PC-3 (cell line): ENCODE measurements at regions not wholly inside any gene's neighbourhood (a gene's known extent, or its start where the extent isn't known, plus 50 kb on each side); places are given as distances from the start of the nearest gene placed in this dataset.

Experiments
- ATAC-seq: fragments of 200-7000 bp; cut with Tn5 transposase; 2 replicates; pipeline ENCODE4 v1.9.1; 2020; ENCODE audit warnings: mild to moderate bottlenecking, moderate library complexity
- BruUV-seq: library from RNA; stranded (reverse); fragments of 400-500 nt; replicated peaks from 2 replicates; lab custom pipeline; 2021; lab: Mats Ljungman, UMichigan
- CTCF ChIA-PET: fragments of 300-600 bp; sonication (Branson Sonifier 250); formaldehyde crosslinking; loops from one replicate; lab custom pipeline; 2022; ENCODE audit warnings: antibody characterized with exemption; lab: Charles Lee
- POLR2A ChIA-PET: fragments of 300-600 bp; sonication (Branson Sonifier 250); formaldehyde crosslinking; loops from one replicate; lab custom pipeline; 2022; ENCODE audit warnings: antibody characterized with exemption; ENCODE audit not compliant: unreplicated experiment; lab: Charles Lee
- DNase-seq: peaks from one replicate; pipeline ENCODE4 v3.0.0-alpha.2; 2015
- H2AFZ ChIP-seq: fragments of 300-600 bp; sonication (generic); 2 replicates; pipeline ENCODE4 v1.6.0; 2016; ENCODE audit warnings: antibody characterized with exemption, low read length
- H3F3A ChIP-seq: fragments of 300-600 bp; sonication (generic); one replicate; pipeline ENCODE4 v1.6.0; 2017; ENCODE audit warnings: antibody characterized with exemption, low read length, control low read depth, mild to moderate bottlenecking; ENCODE audit not compliant: unreplicated experiment
- H3K27ac ChIP-seq: fragments of 300-600 bp; sonication (generic); 2 replicates; pipeline ENCODE4 v1.5.1; 2016; ENCODE audit warnings: mild to moderate bottlenecking, low read length
- H3K27me3 ChIP-seq: fragments of 300-600 bp; sonication (generic); 2 replicates; pipeline ENCODE4 v1.6.1; 2016; ENCODE audit warnings: low read length, mixed read lengths
- H3K36me3 ChIP-seq: fragments of 300-600 bp; sonication (generic); 2 replicates; pipeline ENCODE4 v1.6.1; 2016; ENCODE audit warnings: low read depth, mixed run types, low read length, mixed read lengths
- H3K4me1 ChIP-seq: fragments of 300-600 bp; sonication (generic); 2 replicates; pipeline ENCODE4 v1.5.1; 2016; ENCODE audit warnings: low read length; ENCODE audit not compliant: insufficient read depth
- H3K4me2 ChIP-seq: fragments of 300-600 bp; sonication (generic); 2 replicates; pipeline ENCODE4 v1.6.0; 2016; ENCODE audit warnings: low read length
- H3K4me3 ChIP-seq: fragments of 300-600 bp; sonication (generic); 2 replicates; pipeline ENCODE4 v1.5.1; 2016; ENCODE audit warnings: mild to moderate bottlenecking, low read length, mixed read lengths
- H3K79me2 ChIP-seq: fragments of 300-600 bp; sonication (generic); 2 replicates; pipeline ENCODE4 v1.6.1; 2017; ENCODE audit warnings: low read length, mixed read lengths
- H3K9ac ChIP-seq: fragments of 300-600 bp; sonication (generic); 2 replicates; pipeline ENCODE4 v1.6.0; 2016; ENCODE audit warnings: mild to moderate bottlenecking, low read length
- H3K9me2 ChIP-seq: fragments of 300-600 bp; sonication (generic); replicated peaks from 2 replicates; pipeline ENCODE4 v1.6.1; 2016; ENCODE audit warnings: mixed run types, low read length, mixed read lengths
- H3K9me3 ChIP-seq: fragments of 300-600 bp; sonication (generic); 2 replicates; pipeline ENCODE4 v1.6.1; 2016; ENCODE audit warnings: low read length, mixed read lengths
- H4K20me1 ChIP-seq: fragments of 300-600 bp; sonication (generic); 2 replicates; pipeline ENCODE4 v1.6.1; 2016; ENCODE audit warnings: low read length, mixed read lengths
- EZH2 ChIP-seq: fragments of 300-600 bp; sonication (generic); IDR thresholded peaks from one replicate; pipeline ENCODE4 v1.6.1; 2017; ENCODE audit warnings: antibody characterized with exemption, mild to moderate bottlenecking, low read length; ENCODE audit not compliant: unreplicated experiment
- EZH2phosphoT487 ChIP-seq: fragments of 300-600 bp; sonication (generic); IDR thresholded peaks from 2 replicates; pipeline ENCODE4 v1.6.1; 2018; ENCODE audit warnings: mild to moderate bottlenecking, antibody characterized with exemption, low read length, borderline replicate concordance
- intact Hi-C: fragments of 100-400 bp; cut with micrococcal nuclease; formaldehyde crosslinking; loops from 2 replicates; pipeline ENCODE4 v1.9.0; 2023
- TF ChIP-seq, protein P1 (sequence below): fragments of 300-600 bp; sonication (generic); conservative IDR thresholded peaks from 2 replicates; pipeline ENCODE4 v1.5.1; 2017; ENCODE audit warnings: antibody characterized with exemption, low read depth, mild to moderate bottlenecking, low read length

DNA sequence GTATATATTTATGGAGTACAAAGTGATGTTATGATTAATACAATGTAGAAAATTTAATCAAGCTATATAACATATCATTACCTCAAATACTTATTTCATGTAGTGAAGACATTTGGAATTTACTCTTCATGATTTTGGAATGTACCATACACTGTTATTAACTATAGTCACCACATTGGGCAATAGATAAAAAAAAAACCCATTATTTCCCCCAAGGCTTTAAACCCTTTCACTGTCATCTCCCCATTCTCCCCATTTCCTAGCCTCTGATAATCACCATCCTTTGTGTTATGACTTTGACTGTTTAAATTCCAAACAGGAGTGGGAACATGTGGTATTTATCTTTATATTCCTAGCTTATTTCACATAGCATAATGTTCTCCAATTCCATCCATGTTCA, 2189.1 kb upstream of the AGA start:
- POLR2A ChIA-PET = no interaction called here
- intact Hi-C loops = no loop called here

DNA sequence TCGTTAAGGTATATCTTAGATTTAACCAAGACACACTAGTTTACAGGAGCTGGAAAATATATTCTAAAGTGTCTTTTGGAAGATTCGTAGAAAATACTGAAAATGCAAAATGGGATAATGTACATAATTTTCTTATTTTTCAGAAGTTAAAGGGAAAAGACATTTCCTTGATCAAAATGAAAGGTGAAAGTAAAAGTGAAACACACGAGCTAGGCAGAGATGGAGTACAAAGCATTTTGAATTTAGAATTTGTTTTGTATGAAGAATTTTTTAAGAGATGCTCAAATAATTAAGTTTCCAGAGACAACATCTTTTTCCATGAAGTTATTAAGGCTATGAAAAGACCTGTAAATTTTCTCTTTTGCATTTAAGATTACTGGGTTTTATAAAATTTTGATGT, 2192.6 kb upstream of the AGA start:
- H3K4me3 ChIP-seq = no peak overlapping the region
- no peaks in the 10 kb centered on the region for H3K79me2 ChIP-seq
- BruUV-seq = no TSS peak
- H4K20me1 ChIP-seq = no peaks in the 10 kb centered on the region
- ATAC-seq (no peak), DNase-seq (no peak)
- H3K9me3 ChIP-seq = no peaks in the 10 kb centered on the region
- no peak overlapping the region for H3K27ac ChIP-seq
- H3F3A ChIP-seq = no peaks in the 10 kb centered on the region
- ChIA-PET CTCF (no interaction called here), POLR2A (no interaction called here)
- H3K9ac ChIP-seq = no peak overlapping the region
- no peaks in the 10 kb centered on the region for H3K27me3 ChIP-seq
- H3K4me2 ChIP-seq = 0 out of 2 replicates have a peak overlapping the region, but pooled peaks have one; percentile 14
- no peak overlapping the region for H2AFZ ChIP-seq
- H3K36me3 ChIP-seq = no peaks in the 10 kb centered on the region
- H3K4me1 ChIP-seq = no peaks in the 10 kb centered on the region
- TF ChIP-seq EZH2 = no peak
- TF ChIP-seq EZH2phosphoT487 = no peak
- TF ChIP-seq, protein P1, sequence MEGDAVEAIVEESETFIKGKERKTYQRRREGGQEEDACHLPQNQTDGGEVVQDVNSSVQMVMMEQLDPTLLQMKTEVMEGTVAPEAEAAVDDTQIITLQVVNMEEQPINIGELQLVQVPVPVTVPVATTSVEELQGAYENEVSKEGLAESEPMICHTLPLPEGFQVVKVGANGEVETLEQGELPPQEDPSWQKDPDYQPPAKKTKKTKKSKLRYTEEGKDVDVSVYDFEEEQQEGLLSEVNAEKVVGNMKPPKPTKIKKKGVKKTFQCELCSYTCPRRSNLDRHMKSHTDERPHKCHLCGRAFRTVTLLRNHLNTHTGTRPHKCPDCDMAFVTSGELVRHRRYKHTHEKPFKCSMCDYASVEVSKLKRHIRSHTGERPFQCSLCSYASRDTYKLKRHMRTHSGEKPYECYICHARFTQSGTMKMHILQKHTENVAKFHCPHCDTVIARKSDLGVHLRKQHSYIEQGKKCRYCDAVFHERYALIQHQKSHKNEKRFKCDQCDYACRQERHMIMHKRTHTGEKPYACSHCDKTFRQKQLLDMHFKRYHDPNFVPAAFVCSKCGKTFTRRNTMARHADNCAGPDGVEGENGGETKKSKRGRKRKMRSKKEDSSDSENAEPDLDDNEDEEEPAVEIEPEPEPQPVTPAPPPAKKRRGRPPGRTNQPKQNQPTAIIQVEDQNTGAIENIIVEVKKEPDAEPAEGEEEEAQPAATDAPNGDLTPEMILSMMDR = no peak
- H3K9me2 ChIP-seq = no peaks in the 10 kb centered on the region
- intact Hi-C loops = no loop called here

More for the DNA sequence above, 2189.1 kb upstream of the AGA start:
- TF ChIP-seq, protein P1 = no peak
- no peak for TF ChIP-seq EZH2phosphoT487
- no peak for TF ChIP-seq EZH2
- H2AFZ ChIP-seq = no peak overlapping the region
- no peaks in the 10 kb centered on the region for H3K9me2 ChIP-seq
- H3K4me3 ChIP-seq = no peak overlapping the region
- no peak overlapping the region for H3K9ac ChIP-seq
- ATAC-seq = no peak
- H4K20me1 ChIP-seq = no peaks in the 10 kb centered on the region
- H3K36me3 ChIP-seq = no peaks in the 10 kb centered on the region
- no peaks in the 10 kb centered on the region for H3K27me3 ChIP-seq
- no peaks in the 10 kb centered on the region for H3F3A ChIP-seq
- H3K9me3 ChIP-seq = no peaks in the 10 kb centered on the region
- H3K27ac ChIP-seq = no peak overlapping the region
- BruUV-seq = no TSS peak
- H3K4me2 ChIP-seq = no peak overlapping the region
- no peaks in the 10 kb centered on the region for H3K79me2 ChIP-seq
- DNase-seq = no peak
- H3K4me1 ChIP-seq = no peaks in the 10 kb centered on the region
- CTCF ChIA-PET = no interaction called here

DNA sequence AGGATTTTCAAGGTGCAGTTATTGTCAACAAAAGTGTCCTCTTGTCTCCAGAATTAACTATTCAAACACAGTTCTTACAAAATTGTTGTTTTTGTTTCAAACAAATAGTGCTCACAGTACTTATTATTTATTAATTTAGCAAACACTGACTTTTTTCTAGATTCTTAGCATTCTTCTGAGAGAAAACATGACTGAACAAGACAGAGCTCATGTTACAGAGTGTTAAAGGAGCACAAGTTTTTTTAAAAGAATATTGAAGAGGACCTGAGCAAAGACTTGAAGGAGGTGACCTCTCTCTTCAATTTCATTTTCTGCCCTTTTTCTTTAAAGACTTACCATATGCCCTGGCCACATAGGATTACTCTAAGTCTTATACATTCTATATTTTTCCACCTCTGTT, 2220.3 kb upstream of the AGA start:
- H3K79me2 ChIP-seq = no peaks in the 10 kb centered on the region
- no peaks in the 10 kb centered on the region for H3K9me3 ChIP-seq
- DNase-seq = no peak
- H3K4me1 ChIP-seq = no peaks in the 10 kb centered on the region
- H3K36me3 ChIP-seq = no peaks in the 10 kb centered on the region
- ATAC-seq = no peak
- ChIA-PET CTCF (no interaction called here), POLR2A (no interaction called here)
- BruUV-seq = no TSS peak
- intact Hi-C loops = no loop called here
- no peak overlapping the region for H3K27ac ChIP-seq
- no peak overlapping the region for H2AFZ ChIP-seq
- H3K9ac ChIP-seq = no peak overlapping the region
- H3F3A ChIP-seq = no peaks in the 10 kb centered on the region
- TF ChIP-seq EZH2phosphoT487 (no peak), EZH2 (no peak)
- TF ChIP-seq, protein P1 = no peak
- H4K20me1 ChIP-seq = no peaks in the 10 kb centered on the region
- H3K4me2 ChIP-seq = no peak overlapping the region
- no peak overlapping the region for H3K4me3 ChIP-seq
- H3K9me2 ChIP-seq = no peaks in the 10 kb centered on the region
- no peaks in the 10 kb centered on the region for H3K27me3 ChIP-seq
